ENCODE measurements at regions not wholly inside any gene's neighbourhood (a gene's known extent, or its start where the extent isn't known, plus 50 kb on each side); places are given as distances from the start of the nearest gene placed in this dataset.

DNA sequence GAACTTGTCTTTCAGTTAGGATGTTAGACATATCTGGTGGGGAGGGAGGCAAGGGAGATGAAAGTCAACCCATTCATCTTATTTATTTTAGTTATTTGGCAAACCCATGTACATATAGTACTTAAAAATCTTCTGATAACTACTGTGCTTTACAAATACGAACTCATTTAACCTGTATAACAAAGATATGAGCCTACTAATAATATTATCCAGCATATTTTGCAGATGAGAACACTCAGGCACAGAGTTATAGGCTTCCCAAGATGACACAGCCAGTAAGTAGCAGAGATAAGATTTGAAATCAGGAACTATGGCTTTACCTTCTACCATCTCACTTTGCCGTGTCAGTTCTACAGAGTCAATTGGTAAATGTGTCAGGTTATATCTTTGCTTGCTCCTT lies 262.6 kb upstream of the DOK6 start:
- no peaks in the 10 kb centered on the region for H3K27me3 ChIP-seq (ENCODE audit: insufficient read depth)
- no peak overlapping the region for H3K27ac ChIP-seq (ENCODE audit: low read depth)
- Mint-ChIP-seq H3K4me3 (no peak overlapping the region), H3K27ac (no peak overlapping the region), H3K9me3 (peaks cover 5% of the 10 kb centered on the region; the same call in 1 of the 3 replicates), H3K4me1 (no peaks in the 10 kb centered on the region), H3K27me3 (ENCODE audit: insufficient read depth, low read depth, poor library complexity) (peaks cover 1% of the 10 kb centered on the region), H3K36me3 (ENCODE audit: low read depth) (peaks cover 2% of the 10 kb centered on the region; the same call in 1 of the 3 replicates)
- no peak for DNase-seq (ENCODE audit: low spot score)
- peaks cover 4% of the 10 kb centered on the region; the same call in 1 of the 2 replicates for H3K9me2 ChIP-seq (ENCODE audit: insufficient read depth)
- H3K4me1 ChIP-seq (ENCODE audit: insufficient read depth), result no peaks in the 10 kb centered on the region
- H3K36me3 ChIP-seq (ENCODE audit: insufficient read depth), result no peaks in the 10 kb centered on the region
- H3K4me2 ChIP-seq, result no peak overlapping the region
- no peaks in the 10 kb centered on the region for H4K20me1 ChIP-seq (replicated peaks; ENCODE audit: insufficient read depth)
- H3F3A ChIP-seq (replicated peaks; ENCODE audit: low read depth), result no peaks in the 10 kb centered on the region
- H2AFZ ChIP-seq, result no peak overlapping the region; the same call in 1 of the 2 replicates
- H3K79me2 ChIP-seq (replicated peaks; ENCODE audit: insufficient read depth), result no peaks in the 10 kb centered on the region
- no peak for ATAC-seq
- no peak overlapping the region for H3K4me3 ChIP-seq
- no peak for TF ChIP-seq ZNF114 (CRISPR knock-in tag; IDR thresholded peaks at IDR 0.05)
- no peak for TF ChIP-seq JUNB (IDR thresholded peaks at IDR 0.05; ENCODE audit: unreplicated experiment)
- TF ChIP-seq, protein P1, sequence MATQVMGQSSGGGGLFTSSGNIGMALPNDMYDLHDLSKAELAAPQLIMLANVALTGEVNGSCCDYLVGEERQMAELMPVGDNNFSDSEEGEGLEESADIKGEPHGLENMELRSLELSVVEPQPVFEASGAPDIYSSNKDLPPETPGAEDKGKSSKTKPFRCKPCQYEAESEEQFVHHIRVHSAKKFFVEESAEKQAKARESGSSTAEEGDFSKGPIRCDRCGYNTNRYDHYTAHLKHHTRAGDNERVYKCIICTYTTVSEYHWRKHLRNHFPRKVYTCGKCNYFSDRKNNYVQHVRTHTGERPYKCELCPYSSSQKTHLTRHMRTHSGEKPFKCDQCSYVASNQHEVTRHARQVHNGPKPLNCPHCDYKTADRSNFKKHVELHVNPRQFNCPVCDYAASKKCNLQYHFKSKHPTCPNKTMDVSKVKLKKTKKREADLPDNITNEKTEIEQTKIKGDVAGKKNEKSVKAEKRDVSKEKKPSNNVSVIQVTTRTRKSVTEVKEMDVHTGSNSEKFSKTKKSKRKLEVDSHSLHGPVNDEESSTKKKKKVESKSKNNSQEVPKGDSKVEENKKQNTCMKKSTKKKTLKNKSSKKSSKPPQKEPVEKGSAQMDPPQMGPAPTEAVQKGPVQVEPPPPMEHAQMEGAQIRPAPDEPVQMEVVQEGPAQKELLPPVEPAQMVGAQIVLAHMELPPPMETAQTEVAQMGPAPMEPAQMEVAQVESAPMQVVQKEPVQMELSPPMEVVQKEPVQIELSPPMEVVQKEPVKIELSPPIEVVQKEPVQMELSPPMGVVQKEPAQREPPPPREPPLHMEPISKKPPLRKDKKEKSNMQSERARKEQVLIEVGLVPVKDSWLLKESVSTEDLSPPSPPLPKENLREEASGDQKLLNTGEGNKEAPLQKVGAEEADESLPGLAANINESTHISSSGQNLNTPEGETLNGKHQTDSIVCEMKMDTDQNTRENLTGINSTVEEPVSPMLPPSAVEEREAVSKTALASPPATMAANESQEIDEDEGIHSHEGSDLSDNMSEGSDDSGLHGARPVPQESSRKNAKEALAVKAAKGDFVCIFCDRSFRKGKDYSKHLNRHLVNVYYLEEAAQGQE (IDR thresholded peaks at IDR 0.05; ENCODE audit: unreplicated experiment), result no peak
- TF ChIP-seq, protein P2, sequence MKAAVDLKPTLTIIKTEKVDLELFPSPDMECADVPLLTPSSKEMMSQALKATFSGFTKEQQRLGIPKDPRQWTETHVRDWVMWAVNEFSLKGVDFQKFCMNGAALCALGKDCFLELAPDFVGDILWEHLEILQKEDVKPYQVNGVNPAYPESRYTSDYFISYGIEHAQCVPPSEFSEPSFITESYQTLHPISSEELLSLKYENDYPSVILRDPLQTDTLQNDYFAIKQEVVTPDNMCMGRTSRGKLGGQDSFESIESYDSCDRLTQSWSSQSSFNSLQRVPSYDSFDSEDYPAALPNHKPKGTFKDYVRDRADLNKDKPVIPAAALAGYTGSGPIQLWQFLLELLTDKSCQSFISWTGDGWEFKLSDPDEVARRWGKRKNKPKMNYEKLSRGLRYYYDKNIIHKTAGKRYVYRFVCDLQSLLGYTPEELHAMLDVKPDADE (IDR thresholded peaks at IDR 0.05), result no peak
- TF ChIP-seq, protein P3, sequence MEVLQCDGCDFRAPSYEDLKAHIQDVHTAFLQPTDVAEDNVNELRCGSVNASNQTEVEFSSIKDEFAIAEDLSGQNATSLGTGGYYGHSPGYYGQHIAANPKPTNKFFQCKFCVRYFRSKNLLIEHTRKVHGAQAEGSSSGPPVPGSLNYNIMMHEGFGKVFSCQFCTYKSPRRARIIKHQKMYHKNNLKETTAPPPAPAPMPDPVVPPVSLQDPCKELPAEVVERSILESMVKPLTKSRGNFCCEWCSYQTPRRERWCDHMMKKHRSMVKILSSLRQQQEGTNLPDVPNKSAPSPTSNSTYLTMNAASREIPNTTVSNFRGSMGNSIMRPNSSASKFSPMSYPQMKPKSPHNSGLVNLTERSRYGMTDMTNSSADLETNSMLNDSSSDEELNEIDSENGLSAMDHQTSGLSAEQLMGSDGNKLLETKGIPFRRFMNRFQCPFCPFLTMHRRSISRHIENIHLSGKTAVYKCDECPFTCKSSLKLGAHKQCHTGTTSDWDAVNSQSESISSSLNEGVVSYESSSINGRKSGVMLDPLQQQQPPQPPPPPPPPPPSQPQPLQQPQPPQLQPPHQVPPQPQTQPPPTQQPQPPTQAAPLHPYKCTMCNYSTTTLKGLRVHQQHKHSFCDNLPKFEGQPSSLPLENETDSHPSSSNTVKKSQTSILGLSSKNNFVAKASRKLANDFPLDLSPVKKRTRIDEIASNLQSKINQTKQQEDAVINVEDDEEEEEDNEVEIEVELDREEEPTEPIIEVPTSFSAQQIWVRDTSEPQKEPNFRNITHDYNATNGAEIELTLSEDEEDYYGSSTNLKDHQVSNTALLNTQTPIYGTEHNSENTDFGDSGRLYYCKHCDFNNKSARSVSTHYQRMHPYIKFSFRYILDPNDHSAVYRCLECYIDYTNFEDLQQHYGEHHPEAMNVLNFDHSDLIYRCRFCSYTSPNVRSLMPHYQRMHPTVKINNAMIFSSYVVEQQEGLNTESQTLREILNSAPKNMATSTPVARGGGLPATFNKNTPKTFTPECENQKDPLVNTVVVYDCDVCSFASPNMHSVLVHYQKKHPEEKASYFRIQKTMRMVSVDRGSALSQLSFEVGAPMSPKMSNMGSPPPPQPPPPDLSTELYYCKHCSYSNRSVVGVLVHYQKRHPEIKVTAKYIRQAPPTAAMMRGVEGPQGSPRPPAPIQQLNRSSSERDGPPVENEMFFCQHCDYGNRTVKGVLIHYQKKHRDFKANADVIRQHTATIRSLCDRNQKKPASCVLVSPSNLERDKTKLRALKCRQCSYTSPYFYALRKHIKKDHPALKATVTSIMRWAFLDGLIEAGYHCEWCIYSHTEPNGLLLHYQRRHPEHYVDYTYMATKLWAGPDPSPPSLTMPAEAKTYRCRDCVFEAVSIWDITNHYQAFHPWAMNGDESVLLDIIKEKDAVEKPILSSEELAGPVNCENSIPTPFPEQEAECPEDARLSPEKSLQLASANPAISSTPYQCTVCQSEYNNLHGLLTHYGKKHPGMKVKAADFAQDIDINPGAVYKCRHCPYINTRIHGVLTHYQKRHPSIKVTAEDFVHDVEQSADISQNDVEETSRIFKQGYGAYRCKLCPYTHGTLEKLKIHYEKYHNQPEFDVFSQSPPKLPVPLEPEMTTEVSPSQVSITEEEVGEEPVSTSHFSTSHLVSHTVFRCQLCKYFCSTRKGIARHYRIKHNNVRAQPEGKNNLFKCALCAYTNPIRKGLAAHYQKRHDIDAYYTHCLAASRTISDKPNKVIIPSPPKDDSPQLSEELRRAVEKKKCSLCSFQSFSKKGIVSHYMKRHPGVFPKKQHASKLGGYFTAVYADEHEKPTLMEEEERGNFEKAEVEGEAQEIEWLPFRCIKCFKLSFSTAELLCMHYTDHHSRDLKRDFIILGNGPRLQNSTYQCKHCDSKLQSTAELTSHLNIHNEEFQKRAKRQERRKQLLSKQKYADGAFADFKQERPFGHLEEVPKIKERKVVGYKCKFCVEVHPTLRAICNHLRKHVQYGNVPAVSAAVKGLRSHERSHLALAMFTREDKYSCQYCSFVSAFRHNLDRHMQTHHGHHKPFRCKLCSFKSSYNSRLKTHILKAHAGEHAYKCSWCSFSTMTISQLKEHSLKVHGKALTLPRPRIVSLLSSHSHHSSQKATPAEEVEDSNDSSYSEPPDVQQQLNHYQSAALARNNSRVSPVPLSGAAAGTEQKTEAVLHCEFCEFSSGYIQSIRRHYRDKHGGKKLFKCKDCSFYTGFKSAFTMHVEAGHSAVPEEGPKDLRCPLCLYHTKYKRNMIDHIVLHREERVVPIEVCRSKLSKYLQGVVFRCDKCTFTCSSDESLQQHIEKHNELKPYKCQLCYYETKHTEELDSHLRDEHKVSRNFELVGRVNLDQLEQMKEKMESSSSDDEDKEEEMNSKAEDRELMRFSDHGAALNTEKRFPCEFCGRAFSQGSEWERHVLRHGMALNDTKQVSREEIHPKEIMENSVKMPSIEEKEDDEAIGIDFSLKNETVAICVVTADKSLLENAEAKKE (CRISPR knock-in tag; IDR thresholded peaks at IDR 0.05), result no peak
- TF ChIP-seq ZNF331 (CRISPR knock-in tag; IDR thresholded peaks at IDR 0.05; ENCODE audit: low read depth), result no peak
- TF ChIP-seq CREB1 (CRISPR knock-in tag; IDR thresholded peaks at IDR 0.05; ENCODE audit: low read depth), result no peak
- no peak for TF ChIP-seq STAT1 (IDR thresholded peaks at IDR 0.05; ENCODE audit: unreplicated experiment)
- no peak for TF ChIP-seq EZH2phosphoT487 (IDR thresholded peaks at IDR 0.05; ENCODE audit: unreplicated experiment)
- TF ChIP-seq POLR2AphosphoS5 (IDR thresholded peaks at IDR 0.05; ENCODE audit: low read depth), result no peak
- TF ChIP-seq NANOG (IDR thresholded peaks at IDR 0.05; ENCODE audit: borderline replicate concordance), result no peak
- TF ChIP-seq, protein P4, sequence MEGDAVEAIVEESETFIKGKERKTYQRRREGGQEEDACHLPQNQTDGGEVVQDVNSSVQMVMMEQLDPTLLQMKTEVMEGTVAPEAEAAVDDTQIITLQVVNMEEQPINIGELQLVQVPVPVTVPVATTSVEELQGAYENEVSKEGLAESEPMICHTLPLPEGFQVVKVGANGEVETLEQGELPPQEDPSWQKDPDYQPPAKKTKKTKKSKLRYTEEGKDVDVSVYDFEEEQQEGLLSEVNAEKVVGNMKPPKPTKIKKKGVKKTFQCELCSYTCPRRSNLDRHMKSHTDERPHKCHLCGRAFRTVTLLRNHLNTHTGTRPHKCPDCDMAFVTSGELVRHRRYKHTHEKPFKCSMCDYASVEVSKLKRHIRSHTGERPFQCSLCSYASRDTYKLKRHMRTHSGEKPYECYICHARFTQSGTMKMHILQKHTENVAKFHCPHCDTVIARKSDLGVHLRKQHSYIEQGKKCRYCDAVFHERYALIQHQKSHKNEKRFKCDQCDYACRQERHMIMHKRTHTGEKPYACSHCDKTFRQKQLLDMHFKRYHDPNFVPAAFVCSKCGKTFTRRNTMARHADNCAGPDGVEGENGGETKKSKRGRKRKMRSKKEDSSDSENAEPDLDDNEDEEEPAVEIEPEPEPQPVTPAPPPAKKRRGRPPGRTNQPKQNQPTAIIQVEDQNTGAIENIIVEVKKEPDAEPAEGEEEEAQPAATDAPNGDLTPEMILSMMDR (conservative IDR thresholded peaks at IDR 0.05; ENCODE audit: low read depth in 2 of 2), result no peak
- no peak for TF ChIP-seq EZH2 (IDR thresholded peaks at IDR 0.05; ENCODE audit: low read depth, unreplicated experiment)
